GM19099 (cell line): ENCODE measurements at regions not wholly inside any gene's neighbourhood (a gene's known extent, or its start where the extent isn't known, plus 50 kb on each side); places are given as distances from the start of the nearest gene placed in this dataset.

Experiments used
- POLR2A ChIP-seq: IDR thresholded peaks from 3 replicates; pipeline ENCODE4 v1.6.1; 2011; ENCODE audit warnings: low read depth; ENCODE audit not compliant: insufficient read length; ENCODE audit errors: extremely low read depth

DNA sequence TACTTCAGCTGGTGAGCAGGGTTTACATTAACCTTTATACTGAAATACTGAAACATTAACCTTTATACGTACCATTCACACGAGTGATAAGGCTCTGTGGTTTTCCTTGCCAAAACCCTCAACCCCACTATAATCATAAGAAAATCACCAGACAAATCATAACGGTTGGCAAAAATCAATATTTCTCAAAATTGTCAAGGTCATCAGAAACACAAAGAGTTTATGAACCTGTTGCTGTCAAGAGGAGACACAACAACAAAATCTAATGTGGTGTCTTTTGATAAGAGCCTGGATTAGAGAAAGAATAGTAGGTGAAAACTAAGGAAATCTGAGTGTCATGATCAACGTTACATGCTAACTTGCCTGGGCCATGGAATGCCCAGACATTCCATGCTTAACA, 396.9 kb upstream of the TMEFF2 start:
- TF ChIP-seq POLR2A: no peak

GRCh38 chr2:192585418-192585817, 390.7 kb upstream of the TMEFF2 start:
- TF ChIP-seq POLR2A: no peak

GRCh38 chr2:192584976-192585375, 390.2 kb upstream of the TMEFF2 start:
- TF ChIP-seq POLR2A: no peak

- TF ChIP-seq POLR2A: no peak
These were observed 385.4 kb upstream of the TMEFF2 start for GRCh38 chr2:192579965-192580700.

DNA sequence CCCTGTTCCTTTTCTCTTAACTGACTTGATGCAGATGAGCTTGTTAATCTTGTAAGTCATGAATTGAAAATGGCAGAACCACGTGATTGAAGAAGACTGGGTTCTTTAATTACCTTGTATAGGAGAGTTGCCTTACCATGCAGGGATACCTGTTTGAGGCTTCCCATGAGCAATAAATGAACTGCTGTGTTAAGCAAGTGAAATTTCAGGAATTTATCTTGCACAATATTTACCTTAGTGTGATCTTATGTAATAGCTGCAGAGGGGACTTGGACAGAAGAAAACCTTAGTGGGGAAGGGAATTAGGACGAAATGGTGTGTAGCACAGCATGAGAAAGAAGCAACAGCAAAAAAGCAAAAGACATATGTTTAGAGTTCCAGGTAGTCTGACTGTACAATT, 384.0 kb upstream of the TMEFF2 start:
- no peak for TF ChIP-seq POLR2A

GRCh38 chr2:192577706-192578105, 383.0 kb upstream of the TMEFF2 start:
- TF ChIP-seq POLR2A: no peak

DNA sequence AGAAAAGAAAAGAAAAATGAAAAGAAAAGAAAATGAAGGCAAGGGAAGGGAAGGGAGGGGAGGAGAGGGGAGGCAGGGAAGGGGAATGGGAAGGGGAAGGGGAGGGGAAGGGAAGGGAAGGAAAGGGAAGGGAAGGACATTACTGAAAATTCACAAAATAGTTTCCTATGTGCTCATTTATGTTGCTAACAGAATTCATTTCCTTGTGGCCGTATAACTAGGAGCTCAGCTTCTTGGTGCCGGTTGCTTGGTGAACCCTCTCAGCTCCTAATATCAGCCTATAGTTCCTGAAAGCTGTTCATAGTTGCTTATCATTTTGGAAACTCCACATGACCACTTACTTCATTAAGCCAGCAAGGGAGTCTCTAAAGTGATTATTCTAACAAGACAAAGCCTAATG, 379.8 kb upstream of the TMEFF2 start:
- TF ChIP-seq POLR2A: no peak

DNA sequence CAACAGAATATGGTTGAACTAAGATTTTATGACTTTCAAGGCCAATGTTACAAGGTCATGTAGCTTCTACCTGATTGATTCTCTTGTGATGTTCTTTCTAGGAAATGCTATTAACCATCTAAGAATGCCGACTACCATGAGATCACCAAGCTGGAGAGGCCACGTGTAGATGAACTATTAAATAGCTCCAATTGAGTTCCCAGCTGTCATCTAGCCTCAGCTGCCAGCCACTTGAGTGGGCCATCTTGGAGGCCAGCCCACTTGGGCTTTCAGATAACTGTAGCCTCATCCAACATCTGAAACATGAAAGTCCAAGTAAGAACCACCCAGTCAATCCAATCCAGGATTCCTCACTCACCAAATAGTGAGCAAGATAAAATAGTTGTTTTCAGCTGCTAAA, 376.9 kb upstream of the TMEFF2 start:
- TF ChIP-seq POLR2A: no peak

DNA sequence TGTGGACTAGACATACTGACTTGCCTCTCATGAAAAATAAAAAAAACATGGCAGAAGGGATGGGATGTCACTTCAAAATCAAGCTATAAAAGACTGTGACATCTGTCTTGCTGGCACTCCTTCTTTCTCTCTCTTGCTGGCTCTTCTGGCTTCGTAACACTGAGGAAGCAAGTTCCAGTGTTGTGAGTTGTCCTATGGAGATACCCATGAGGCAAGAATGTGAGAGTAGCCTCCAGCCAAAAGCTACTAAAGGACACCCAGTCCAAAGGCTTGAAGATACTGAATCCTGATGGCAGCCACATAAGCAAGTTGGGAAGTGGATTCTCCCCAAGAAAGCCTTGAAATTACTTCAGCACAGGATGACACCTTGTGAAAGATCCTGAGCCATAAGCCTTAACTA, 376.1 kb upstream of the TMEFF2 start:
- no peak for TF ChIP-seq POLR2A

DNA sequence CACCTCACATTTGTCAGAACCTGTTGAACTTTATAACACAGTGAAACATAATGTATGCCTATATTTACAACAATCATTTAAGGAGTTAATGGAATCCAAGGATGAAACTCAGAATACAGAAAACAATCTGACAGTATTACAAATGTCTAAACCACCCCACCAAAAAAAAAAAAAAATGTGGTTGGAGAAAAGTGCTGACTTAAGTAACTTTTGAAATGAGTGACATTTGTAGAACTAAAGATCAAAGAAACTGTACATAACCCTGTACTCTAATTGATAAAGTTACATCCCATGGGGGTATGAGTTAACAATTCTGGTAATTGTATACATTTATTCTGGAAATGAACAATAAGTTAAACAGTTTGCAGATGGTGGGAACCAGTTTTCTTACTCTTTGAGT, 372.1 kb upstream of the TMEFF2 start:
- TF ChIP-seq POLR2A: no peak

GRCh38 chr2:192560326-192560725, 365.6 kb upstream of the TMEFF2 start:
- no peak for TF ChIP-seq POLR2A

DNA sequence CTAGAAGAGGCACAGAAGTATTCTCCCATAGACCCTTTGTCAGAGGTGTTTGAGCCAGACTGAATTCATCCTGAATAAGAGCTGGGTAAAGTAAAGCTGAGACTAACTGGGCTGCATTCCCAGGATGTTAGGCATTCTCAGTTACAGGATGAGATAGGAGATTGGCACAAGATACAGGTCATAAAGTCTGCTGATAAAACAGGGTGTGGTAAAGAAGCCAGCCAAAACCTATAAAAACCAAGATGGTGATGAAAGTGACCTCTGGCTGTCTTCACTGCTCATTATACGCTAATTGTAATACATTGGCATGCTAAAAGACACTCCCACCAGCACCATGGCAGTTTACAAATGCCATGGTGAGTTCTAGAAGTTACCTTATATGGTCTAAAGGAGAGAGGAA, 364.9 kb upstream of the TMEFF2 start:
- no peak for TF ChIP-seq POLR2A

- no peak for TF ChIP-seq POLR2A
These were observed 363.9 kb upstream of the TMEFF2 start for GRCh38 chr2:192558637-192559036.

DNA sequence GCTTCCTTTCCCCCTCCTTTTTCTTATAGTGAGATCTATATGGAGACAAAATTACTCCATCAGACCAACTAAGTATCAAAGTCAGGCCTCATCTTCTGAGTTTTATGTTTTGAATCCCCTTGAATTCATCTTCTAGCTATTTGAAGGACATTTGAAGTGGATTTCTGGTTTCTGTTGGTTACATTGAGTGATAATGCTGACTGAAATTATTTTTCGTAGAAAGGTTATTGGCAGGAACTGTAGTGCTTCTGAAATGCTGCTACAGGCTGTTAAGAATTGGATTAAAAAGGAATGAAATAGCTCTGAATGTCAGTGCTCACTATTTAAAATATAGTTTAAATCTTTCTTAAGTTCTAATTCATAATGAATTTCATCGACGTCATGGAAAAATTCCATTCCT, 361.0 kb upstream of the TMEFF2 start:
- TF ChIP-seq POLR2A: no peak

DNA sequence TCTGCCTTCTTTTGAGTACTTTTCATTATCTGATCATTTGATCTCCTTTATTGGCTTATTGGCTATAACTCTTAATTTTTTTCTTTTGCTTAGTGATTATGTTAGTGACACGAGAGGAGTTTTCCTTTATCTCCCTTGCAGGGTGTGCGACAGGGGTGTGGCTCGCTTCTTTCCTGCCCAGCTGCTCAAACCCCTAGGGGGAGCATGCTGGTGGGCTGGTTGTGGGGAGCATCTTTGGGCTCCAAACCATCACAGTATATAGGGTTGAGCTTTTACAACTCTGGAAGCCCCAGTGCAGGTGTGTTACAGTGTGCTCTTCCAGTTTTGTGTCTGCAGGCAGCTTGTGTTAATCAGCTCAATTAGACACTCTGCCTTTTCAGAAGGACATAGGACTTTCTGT, 357.0 kb upstream of the TMEFF2 start:
- no peak for TF ChIP-seq POLR2A

DNA sequence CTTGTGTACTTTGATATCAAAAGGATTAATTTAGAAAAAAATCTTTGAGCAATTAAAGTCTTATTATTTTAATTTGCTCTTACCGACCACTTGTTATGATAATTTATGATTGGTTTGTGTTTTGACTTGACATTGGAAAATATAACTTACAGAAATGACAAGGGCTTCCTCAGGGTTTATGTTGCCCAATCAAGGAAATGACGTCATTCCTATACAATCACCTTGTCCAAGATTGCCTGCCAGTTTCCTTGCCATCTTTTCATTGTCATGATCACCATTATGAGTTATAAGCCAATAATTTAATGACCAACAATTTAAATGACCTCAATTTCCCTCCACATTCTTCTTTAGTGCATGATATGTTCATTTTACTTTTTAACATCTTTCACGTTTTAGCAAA, 351.8 kb upstream of the TMEFF2 start:
- TF ChIP-seq POLR2A: no peak

GRCh38 chr2:192544371-192544955, 349.7 kb upstream of the TMEFF2 start:
- TF ChIP-seq POLR2A: no peak
